ENCODE measurements at regions not wholly inside any gene's neighbourhood (a gene's known extent, or its start where the extent isn't known, plus 50 kb on each side); places are given as distances from the start of the nearest gene placed in this dataset.
"Not testable (repeated sequence)": the region's sequence is repeated elsewhere in the genome, so short reads cannot be mapped to it uniquely, and the experiment has no call there.

DNA sequence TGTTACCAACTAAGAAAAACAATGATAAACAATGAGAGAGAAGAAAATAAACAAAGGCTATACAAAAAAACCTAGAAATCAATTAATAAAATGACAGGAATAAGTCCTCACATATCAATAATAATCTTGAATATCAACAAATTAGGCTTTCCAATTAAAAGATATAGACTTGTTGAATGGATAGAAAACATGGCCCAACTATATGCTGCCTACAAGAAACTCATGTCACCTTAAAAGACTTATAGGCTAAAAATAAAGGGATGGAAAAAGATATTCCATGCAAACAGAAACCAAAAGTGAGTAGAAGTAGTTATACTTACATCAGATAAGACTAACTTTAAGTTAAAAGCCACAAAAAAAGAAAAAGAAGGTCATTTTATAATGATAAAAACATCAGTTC is 183.9 kb downstream of the MYRFL start:
- peaks cover 0 to 24% (median 9%) of the 10 kb centered on the region in 5 experiments for H3K9me3 ChIP-seq (ENCODE audit: control extremely low read depth in 1 of 5, control insufficient read depth in 4 of 5, insufficient read depth in 2 of 5, low read depth in 1 of 5, low read length in 4 of 5)
- H3K36me3 ChIP-seq (ENCODE audit: control insufficient read depth in 4 of 4, insufficient read depth in 4 of 4, low read length in 3 of 4) = no peaks in the 10 kb centered on the region
- POLR2A ChIA-PET = no interaction called here
- H3K27ac ChIP-seq (ENCODE audit: insufficient read depth in 1 of 2, low read depth in 1 of 2, low read length in 2 of 2, poor library complexity in 1 of 2, severe bottlenecking in 2 of 2) = no peak overlapping the region
- CTCF ChIA-PET = no interaction called here
- DNase-seq = no peak
- no peaks in the 10 kb centered on the region for H3K27me3 ChIP-seq (replicated peaks in 2 of 5; ENCODE audit: control insufficient read depth in 4 of 5, insufficient read depth in 5 of 5, low read length in 4 of 5)
- H3K4me1 ChIP-seq (ENCODE audit: control extremely low read depth in 1 of 4, control insufficient read depth in 4 of 4, insufficient read depth in 4 of 4, low read length in 3 of 4) = no peaks in the 10 kb centered on the region
- H3K4me3 ChIP-seq (ENCODE audit: control insufficient read depth in 1 of 7, extremely low read depth in 1 of 7, insufficient read depth in 4 of 7, low read depth in 2 of 7, low read length in 6 of 7) = no peak overlapping the region

- WGBS (ENCODE audit: insufficient coverage) = no CpG with 5 or more reads among the region's 1 CpG
- Histone ChIP-seq H3K27ac (ENCODE audit: insufficient read depth in 1 of 2, low read depth in 1 of 2, low read length in 2 of 2, poor library complexity in 1 of 2, severe bottlenecking in 2 of 2) (no peak overlapping the region), H3K4me1 (ENCODE audit: control extremely low read depth in 1 of 4, control insufficient read depth in 4 of 4, insufficient read depth in 4 of 4, low read length in 3 of 4) (no peaks in the 10 kb centered on the region), H3K4me3 (ENCODE audit: control insufficient read depth in 1 of 7, extremely low read depth in 1 of 7, insufficient read depth in 4 of 7, low read depth in 2 of 7, low read length in 6 of 7) (no peak overlapping the region), H3K27me3 (replicated peaks in 2 of 5; ENCODE audit: control insufficient read depth in 4 of 5, insufficient read depth in 5 of 5, low read length in 4 of 5) (no peaks in the 10 kb centered on the region), H3K36me3 (ENCODE audit: control insufficient read depth in 4 of 4, insufficient read depth in 4 of 4, low read length in 3 of 4) (no peaks in the 10 kb centered on the region), H3K9me3 (ENCODE audit: control extremely low read depth in 1 of 5, control insufficient read depth in 4 of 5, insufficient read depth in 2 of 5, low read depth in 1 of 5, low read length in 4 of 5) (peaks cover 0 to 24% (median 5%) of the 10 kb centered on the region in 5 experiments)
- ChIA-PET CTCF (no interaction called here), POLR2A (no interaction called here)
- no peak for DNase-seq
Measured at GRCh38 chr12:70011353-70011752, 186.3 kb downstream of the MYRFL start.

DNA sequence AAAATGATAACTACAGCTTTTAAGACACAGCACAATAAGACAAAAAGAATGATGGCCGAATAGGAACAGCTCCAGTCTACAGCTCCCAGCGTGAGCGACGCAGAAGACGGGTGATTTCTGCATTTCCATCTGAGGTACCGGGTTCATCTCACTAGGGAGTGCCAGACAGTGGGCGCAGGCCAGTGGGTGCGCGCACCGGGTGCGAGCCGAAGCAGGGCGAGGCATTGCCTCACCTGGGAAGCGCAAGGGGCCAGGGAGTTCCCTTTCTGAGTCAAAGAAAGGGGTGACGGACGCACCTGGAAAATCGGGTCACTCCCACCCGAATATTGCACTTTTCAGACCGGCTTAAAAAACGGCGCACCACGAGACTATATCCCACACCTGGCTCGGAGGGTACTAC is 188.0 kb downstream of the MYRFL start:
- DNase-seq; H3K4me3 ChIP-seq (ENCODE audit: control insufficient read depth in 1 of 7, extremely low read depth in 1 of 7, insufficient read depth in 4 of 7, low read depth in 2 of 7, low read length in 6 of 7); H3K4me1 ChIP-seq (ENCODE audit: control extremely low read depth in 1 of 4, control insufficient read depth in 4 of 4, insufficient read depth in 4 of 4, low read length in 3 of 4); POLR2A ChIA-PET; H3K27me3 ChIP-seq (replicated peaks in 2 of 5; ENCODE audit: control insufficient read depth in 4 of 5, insufficient read depth in 5 of 5, low read length in 4 of 5); H3K27ac ChIP-seq (ENCODE audit: insufficient read depth in 1 of 2, low read depth in 1 of 2, low read length in 2 of 2, poor library complexity in 1 of 2, severe bottlenecking in 2 of 2); CTCF ChIA-PET; H3K36me3 ChIP-seq (ENCODE audit: control insufficient read depth in 4 of 4, insufficient read depth in 4 of 4, low read length in 3 of 4): not testable (repeated sequence)
- WGBS (ENCODE audit: insufficient coverage) = 60% methylated on average over 1 of the region's 23 CpGs
- H3K9me3 ChIP-seq (ENCODE audit: control extremely low read depth in 1 of 5, control insufficient read depth in 4 of 5, insufficient read depth in 2 of 5, low read depth in 1 of 5, low read length in 4 of 5) = peaks cover 0 to 18% (median 4%) of the 10 kb centered on the region in 5 experiments

DNA sequence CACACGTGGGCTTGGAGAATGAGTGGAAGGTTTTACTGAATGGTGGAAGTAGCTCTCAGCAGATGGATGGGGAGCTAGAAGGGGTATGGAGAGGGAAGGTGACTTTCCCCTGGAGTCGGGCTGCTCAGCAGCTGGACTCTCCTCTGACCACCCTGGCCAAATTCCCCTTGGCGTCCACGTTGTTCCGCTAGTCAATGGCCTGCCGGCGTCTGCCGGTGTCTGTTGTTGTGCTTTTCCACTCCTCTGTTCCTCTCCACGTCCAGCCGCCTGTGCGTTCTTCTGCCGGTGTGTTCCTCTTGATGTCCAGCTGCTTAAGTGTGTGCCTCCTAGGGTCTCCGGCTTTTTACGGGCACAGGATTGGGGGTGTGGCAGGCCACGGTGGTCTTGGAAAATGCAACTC is 203.5 kb downstream of the MYRFL start:
- POLR2A ChIA-PET = no interaction called here
- no peak overlapping the region for H3K27ac ChIP-seq (ENCODE audit: insufficient read depth in 1 of 2, low read depth in 1 of 2, low read length in 2 of 2, poor library complexity in 1 of 2, severe bottlenecking in 2 of 2)
- 96% methylated on average over 15 of the region's 15 CpGs for WGBS (ENCODE audit: insufficient coverage)
- CTCF ChIA-PET = no interaction called here
- H3K36me3 ChIP-seq (ENCODE audit: control insufficient read depth in 4 of 4, insufficient read depth in 4 of 4, low read length in 3 of 4) = no peaks in the 10 kb centered on the region
- peaks cover 0 to 4% (median 0%) of the 10 kb centered on the region in 5 experiments for H3K9me3 ChIP-seq (ENCODE audit: control extremely low read depth in 1 of 5, control insufficient read depth in 4 of 5, insufficient read depth in 2 of 5, low read depth in 1 of 5, low read length in 4 of 5)
- no peaks in the 10 kb centered on the region for H3K27me3 ChIP-seq (replicated peaks in 2 of 5; ENCODE audit: control insufficient read depth in 4 of 5, insufficient read depth in 5 of 5, low read length in 4 of 5)
- DNase-seq = no peak
- H3K4me1 ChIP-seq (ENCODE audit: control extremely low read depth in 1 of 4, control insufficient read depth in 4 of 4, insufficient read depth in 4 of 4, low read length in 3 of 4) = no peaks in the 10 kb centered on the region
- H3K4me3 ChIP-seq (ENCODE audit: control insufficient read depth in 1 of 7, extremely low read depth in 1 of 7, insufficient read depth in 4 of 7, low read depth in 2 of 7, low read length in 6 of 7) = no peak overlapping the region

GRCh38 chr12:70028918-70029317 is 203.9 kb downstream of the MYRFL start:
- WGBS (ENCODE audit: insufficient coverage) = 100% methylated on average over 1 of the region's 3 CpGs
- H3K27me3 ChIP-seq (replicated peaks in 2 of 5; ENCODE audit: control insufficient read depth in 4 of 5, insufficient read depth in 5 of 5, low read length in 4 of 5) = no peaks in the 10 kb centered on the region
- H3K4me1 ChIP-seq (ENCODE audit: control extremely low read depth in 1 of 4, control insufficient read depth in 4 of 4, insufficient read depth in 4 of 4, low read length in 3 of 4) = no peaks in the 10 kb centered on the region
- H3K9me3 ChIP-seq (ENCODE audit: control extremely low read depth in 1 of 5, control insufficient read depth in 4 of 5, insufficient read depth in 2 of 5, low read depth in 1 of 5, low read length in 4 of 5) = peaks cover 0 to 4% (median 0%) of the 10 kb centered on the region in 5 experiments
- no peak overlapping the region for H3K4me3 ChIP-seq (ENCODE audit: control insufficient read depth in 1 of 7, extremely low read depth in 1 of 7, insufficient read depth in 4 of 7, low read depth in 2 of 7, low read length in 6 of 7)
- POLR2A ChIA-PET = interaction anchor here (0.6 kb wide), 1 partner anchor 429 kb away, joined by 7 read pairs; no protein-coding TSS in a partner anchor
- DNase-seq = no peak
- no peak overlapping the region for H3K27ac ChIP-seq (ENCODE audit: insufficient read depth in 1 of 2, low read depth in 1 of 2, low read length in 2 of 2, poor library complexity in 1 of 2, severe bottlenecking in 2 of 2)
- no peaks in the 10 kb centered on the region for H3K36me3 ChIP-seq (ENCODE audit: control insufficient read depth in 4 of 4, insufficient read depth in 4 of 4, low read length in 3 of 4)
- CTCF ChIA-PET = no interaction called here

GRCh38 chr12:70031046-70031445 is 206.0 kb downstream of the MYRFL start:
- H3K36me3 ChIP-seq (ENCODE audit: control insufficient read depth in 4 of 4, insufficient read depth in 4 of 4, low read length in 3 of 4) = no peaks in the 10 kb centered on the region
- H3K27me3 ChIP-seq (replicated peaks in 2 of 5; ENCODE audit: control insufficient read depth in 4 of 5, insufficient read depth in 5 of 5, low read length in 4 of 5) = no peaks in the 10 kb centered on the region
- WGBS (ENCODE audit: insufficient coverage) = 100% methylated on average over 1 of the region's 3 CpGs
- no peak for DNase-seq
- CTCF ChIA-PET = no interaction called here
- H3K4me3 ChIP-seq (ENCODE audit: control insufficient read depth in 1 of 7, extremely low read depth in 1 of 7, insufficient read depth in 4 of 7, low read depth in 2 of 7, low read length in 6 of 7) = no peak overlapping the region
- H3K27ac ChIP-seq (ENCODE audit: insufficient read depth in 1 of 2, low read depth in 1 of 2, low read length in 2 of 2, poor library complexity in 1 of 2, severe bottlenecking in 2 of 2) = no peak overlapping the region
- no peaks in the 10 kb centered on the region for H3K4me1 ChIP-seq (ENCODE audit: control extremely low read depth in 1 of 4, control insufficient read depth in 4 of 4, insufficient read depth in 4 of 4, low read length in 3 of 4)
- POLR2A ChIA-PET = no interaction called here
- H3K9me3 ChIP-seq (ENCODE audit: control extremely low read depth in 1 of 5, control insufficient read depth in 4 of 5, insufficient read depth in 2 of 5, low read depth in 1 of 5, low read length in 4 of 5) = peaks cover 0 to 4% (median 0%) of the 10 kb centered on the region in 5 experiments

GRCh38 chr12:70032076-70032475 is 207.0 kb downstream of the MYRFL start:
- Histone ChIP-seq H3K9me3 (ENCODE audit: control extremely low read depth in 1 of 5, control insufficient read depth in 4 of 5, insufficient read depth in 2 of 5, low read depth in 1 of 5, low read length in 4 of 5) (peaks cover 0 to 4% (median 0%) of the 10 kb centered on the region in 5 experiments), H3K4me1 (ENCODE audit: control extremely low read depth in 1 of 4, control insufficient read depth in 4 of 4, insufficient read depth in 4 of 4, low read length in 3 of 4) (no peaks in the 10 kb centered on the region), H3K27ac (ENCODE audit: insufficient read depth in 1 of 2, low read depth in 1 of 2, low read length in 2 of 2, poor library complexity in 1 of 2, severe bottlenecking in 2 of 2) (no peak overlapping the region), H3K4me3 (ENCODE audit: control insufficient read depth in 1 of 7, extremely low read depth in 1 of 7, insufficient read depth in 4 of 7, low read depth in 2 of 7, low read length in 6 of 7) (no peak overlapping the region), H3K36me3 (ENCODE audit: control insufficient read depth in 4 of 4, insufficient read depth in 4 of 4, low read length in 3 of 4) (no peaks in the 10 kb centered on the region), H3K27me3 (replicated peaks in 2 of 5; ENCODE audit: control insufficient read depth in 4 of 5, insufficient read depth in 5 of 5, low read length in 4 of 5) (no peaks in the 10 kb centered on the region)
- CTCF ChIA-PET = no interaction called here
- DNase-seq = no peak
- POLR2A ChIA-PET = no interaction called here
